NCI-H1105 (cell line): ENCODE measurements at regions not wholly inside any gene's neighbourhood (a gene's known extent, or its start where the extent isn't known, plus 50 kb on each side); places are given as distances from the start of the nearest gene placed in this dataset.

Experiments
- DNase-seq: peaks from one replicate; lab custom pipeline; 2025; lab: John Stamatoyannopoulos, UW

DNA sequence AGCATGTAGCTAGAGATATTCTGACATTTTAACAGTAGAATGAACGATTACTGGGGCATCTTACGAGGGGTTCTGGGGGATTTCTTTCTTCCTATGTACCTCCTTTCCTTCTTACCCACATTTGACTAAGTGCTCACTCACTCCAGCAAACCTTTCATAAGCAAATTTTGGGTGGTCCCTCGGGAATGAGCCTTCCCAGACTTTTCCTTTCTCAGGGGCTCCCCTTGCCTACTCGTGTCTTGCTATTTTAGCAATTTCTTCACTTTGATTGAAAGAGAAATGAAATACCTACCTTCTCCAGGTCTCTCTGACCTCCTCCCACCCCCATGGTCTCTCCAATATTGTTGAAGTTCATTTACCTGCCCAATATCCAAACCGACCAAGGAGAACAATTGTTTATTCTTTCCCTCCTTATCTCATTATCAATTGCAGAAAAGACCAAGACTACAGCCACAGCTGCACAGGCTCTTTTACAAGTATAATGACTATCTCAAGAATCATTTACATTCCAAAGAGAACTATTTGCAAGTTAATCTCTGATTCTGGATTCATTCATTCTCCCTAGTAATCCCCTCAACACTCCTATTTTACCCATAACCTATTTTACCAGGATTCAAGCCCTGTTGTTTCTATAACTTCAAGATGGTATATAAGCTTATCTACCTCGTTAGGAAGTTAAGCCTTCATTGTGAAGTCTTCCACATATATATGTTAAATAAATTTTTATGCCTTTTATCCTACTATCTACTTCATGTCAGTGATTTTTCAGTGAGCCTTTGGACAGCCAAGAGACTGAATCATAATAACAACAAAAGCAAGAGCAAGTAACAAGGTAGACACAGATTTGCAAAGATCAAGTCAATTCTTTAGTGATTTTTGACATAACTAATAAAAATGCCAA, 480.6 kb downstream of the IPMK start:
- no peak for DNase-seq

DNA sequence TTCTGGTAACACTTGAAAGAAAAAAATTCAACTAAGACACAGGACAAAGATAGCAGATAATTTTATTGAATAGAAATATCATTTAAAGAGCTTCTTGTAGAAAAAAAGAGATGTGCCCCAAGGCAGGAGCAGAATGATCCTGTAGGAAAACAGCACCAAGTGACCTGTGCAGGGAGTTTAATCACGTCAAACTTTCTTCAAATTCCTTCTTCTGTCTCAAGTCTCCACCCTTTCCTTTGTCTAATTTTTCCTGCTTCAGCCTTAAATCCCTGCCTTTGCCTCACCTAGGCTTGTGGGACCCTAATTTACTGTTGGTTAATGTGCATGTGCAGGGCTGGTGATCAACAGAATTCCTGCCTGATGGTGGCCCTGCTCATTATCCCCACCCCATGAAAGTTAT, 481.4 kb downstream of the IPMK start:
- no peak for DNase-seq

DNA sequence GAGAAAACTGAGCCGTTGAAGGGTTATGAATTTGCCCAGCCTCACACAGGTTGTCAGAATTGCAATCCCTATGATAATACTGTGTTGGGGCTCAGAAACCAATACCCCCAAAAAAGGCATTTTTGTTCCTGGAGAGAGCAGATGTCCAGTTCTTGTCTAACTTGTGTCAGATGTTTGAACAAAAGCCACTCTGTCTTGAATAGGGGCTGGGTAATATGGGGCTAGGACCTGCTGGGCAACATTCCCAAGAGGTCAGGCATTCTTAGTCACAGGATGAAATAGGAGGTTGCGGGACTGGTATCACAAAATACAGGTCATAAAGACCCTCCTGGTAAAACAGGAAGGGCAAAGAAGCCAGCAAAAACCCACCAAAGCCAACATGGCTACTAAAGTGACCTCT, 482.1 kb downstream of the IPMK start:
- no peak for DNase-seq

DNA sequence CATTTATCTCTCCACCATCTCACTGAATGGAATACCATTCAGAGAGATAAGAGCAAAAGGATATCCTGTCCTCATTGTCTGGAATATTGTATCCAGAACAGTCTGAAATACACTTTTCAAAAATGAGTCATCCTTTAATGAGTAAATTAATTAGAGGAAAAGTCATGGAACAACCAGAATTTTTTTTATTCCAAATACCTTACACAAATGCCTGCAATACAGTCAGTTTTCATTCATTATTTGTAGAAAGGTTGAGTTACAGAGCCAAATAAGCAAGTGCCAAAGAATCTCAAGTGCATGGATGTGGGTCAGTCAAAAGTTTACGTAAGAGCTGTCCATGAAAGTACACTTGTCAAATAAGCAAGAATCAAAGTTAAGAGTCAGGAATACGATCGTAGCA, 482.6 kb downstream of the IPMK start:
- no peak for DNase-seq

DNA sequence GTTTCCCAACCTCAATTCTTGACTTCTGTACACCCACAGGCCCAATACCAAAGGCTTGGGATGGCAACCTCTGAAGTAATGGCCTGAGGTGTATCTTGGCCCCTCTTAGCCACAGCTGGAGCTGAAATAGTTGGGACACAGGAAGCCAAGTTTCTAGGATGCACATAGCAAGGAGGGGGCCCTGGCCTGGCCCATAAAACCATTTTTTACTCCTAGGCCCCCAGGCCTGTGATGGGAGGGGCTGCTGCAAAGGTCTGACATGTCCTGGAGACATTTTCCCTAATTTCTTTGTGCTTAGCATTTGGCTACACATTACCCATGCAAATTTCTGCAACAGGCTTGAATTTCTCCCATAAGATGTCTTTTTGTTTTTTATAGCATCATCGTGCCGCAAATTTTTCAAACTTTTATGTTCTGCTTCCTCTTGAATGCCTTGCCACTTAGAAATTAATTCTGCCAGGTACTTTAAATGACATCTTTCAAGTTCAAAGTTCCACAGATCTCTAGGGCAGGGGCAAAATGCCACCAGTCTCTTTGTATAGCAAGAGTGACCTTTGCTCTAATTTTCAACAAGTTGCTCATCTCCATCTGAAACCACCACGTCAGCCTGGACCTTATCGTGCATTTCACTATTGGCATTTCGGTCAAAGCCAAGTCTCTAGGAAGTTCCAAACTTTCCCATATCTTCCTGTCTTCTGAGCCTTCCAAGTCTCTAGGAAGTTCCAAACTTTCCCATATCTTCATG, 490.8 kb downstream of the IPMK start:
- DNase-seq = no peak

DNA sequence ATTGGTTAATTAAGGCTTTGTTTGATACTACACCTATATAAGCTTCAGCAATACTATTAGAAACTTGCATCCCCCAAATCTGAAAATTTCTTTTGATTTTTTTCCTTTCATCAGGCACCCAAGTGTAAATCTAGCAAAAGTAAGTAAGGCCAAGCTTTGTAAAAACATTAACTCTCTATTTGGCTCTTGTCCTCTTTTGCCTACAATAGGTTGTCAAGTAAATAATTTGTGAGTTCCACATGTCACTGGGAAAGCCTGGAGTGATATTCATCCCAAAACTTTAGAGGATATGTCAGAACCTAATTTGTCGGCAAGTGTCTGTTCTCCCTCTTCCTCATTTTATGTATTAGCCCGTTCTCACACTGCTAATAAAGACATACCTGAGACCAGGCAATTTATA, 492.4 kb downstream of the IPMK start:
- no peak for DNase-seq

DNA sequence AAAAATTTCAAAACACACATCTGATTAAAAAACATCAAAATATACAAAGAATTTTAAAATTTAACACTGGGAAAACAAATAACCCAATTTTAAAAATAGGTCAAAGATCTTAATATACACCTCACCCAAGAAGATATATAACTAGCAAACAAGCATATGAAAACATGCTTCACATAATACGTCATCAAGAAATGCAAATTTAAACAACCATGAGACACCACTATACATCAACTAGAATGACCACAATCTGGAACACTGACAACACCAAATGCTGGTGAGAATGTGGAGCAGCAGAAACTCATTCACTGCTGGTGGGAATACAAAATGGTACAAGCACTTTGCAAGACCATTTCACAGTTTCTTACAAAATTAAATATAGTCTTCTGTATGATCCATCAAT, 498.4 kb downstream of the IPMK start:
- no peak for DNase-seq

DNA sequence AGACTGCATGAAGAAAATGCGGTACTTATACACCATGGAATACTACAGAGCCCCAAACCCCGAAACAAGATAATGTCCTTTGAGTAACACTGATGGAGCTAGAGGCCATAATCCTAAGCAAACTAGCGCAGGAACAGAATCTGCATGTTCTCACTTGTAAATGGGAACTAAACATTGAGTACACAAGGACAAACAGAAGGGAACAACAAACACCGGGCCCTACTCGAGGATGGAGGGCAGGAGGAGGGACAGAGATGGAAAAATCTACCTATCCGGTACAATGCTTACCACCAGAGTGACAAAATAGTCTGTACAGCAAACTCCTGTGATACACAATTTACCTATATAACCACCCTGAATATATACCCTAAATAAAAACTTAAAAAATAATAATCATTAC, 507.9 kb downstream of the IPMK start:
- DNase-seq = no peak

DNA sequence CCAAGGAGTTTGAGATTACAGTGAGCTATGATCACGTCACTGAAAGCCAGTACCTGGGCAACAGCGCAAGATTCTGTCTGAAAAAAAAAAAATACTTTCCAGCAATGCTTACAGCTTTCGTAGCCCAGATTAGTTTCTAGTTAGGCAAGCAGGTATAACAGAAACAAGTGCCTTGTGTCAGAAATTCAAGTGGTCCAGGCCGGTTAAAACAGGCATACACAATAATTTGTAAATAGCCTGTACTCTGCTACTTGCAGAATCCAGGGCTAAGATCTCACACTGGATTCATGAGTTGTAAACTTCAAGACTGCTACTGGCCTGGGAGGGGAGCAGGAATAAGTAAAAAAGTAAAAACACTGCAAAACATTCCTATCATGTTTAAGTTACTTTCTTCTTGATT, 512.9 kb downstream of the IPMK start:
- DNase-seq = no peak

DNA sequence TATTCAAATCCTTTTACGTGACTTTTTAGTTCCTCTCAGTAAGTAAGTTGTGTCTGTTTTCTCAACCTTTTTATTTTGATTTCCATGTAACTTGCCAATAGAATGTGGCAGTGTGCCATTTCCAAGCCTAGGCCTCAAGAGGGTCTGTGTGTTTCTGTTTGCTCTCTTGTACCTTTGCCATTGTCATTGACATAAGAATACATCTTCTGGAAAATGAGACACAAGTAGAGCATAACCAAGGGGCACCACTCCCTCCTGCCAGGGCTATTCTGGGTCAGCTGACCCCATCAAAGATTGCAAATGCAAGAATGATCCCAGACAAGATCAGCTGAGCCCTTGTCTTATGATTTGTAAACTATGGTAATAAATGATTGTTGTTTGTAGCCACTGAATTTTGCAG, 524.0 kb downstream of the IPMK start:
- no peak for DNase-seq

DNA sequence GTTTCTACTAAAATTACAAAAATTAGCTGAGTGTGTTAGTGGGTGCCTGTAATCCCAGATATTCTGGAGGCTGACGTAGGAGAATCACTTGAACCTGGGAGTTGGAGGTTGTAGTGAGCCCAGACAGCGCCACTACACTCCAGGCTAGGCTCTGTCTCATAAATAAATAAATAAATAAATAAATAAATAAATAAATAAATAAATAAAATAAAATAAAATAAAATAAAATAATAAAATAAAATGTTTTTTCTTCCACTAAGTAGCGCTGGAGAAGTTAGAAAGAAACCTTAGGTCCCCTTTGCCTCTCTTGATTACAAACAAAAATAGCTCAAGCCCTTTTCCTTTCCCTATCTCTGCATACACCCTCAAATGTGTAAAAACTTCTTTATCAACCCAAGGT, 525.9 kb downstream of the IPMK start:
- DNase-seq = no peak

DNA sequence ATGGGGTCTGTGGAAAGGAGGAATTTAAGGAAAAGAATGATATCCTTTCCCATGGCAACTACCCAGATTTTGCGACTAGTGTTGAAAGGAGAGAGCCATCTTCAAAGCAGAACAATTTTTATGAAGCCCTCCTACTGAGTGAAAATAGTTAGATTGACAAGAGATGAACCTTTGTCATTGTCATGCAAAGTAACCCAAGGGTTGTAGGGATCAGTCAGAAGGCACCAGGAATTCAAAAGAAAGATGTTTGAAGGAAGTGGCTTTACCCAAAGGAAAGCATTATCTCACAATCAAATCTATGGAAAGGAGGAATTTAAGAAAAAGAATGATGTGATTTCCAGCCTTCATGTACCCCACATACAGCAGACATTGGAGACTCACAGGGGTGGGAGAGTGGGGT, 544.4 kb downstream of the IPMK start:
- DNase-seq = no peak

DNA sequence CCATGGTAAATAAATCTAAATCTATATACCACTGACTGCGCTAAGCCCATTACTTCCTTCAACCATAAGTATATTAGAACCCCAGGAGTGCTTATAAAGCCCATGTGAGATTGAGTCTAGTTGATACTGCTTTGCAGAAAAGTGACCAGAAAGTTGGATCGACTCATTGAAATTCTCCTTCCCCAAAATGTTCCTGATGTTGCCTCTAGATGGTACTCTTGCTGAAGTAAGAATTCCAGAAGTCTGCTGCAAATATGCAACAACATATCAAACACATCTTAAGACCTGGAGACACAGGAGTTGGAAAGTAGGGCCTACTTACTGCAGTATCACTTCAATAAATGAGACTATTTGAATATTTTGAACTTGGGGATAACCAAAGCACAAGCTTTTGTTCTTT, 550.8 kb downstream of the IPMK start:
- DNase-seq = no peak

DNA sequence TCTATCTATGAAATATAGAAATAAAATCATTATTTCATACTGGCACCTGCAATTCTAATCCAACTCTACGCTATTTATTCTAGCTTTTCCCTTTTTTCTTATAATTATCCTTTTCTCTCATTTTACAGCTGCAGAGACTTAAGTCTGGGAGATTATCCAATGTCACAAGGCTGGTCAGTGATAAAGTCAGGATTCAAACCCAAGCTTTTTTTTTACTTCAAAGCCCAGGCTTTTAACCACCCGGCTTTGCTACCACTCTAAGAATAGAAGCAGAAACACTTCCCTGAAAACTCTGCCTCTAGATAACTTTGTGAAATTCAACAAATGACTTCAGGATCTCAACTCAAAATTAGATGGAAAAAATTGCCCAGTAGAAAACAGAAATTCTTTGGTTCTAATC, 552.5 kb downstream of the IPMK start:
- no peak for DNase-seq

DNA sequence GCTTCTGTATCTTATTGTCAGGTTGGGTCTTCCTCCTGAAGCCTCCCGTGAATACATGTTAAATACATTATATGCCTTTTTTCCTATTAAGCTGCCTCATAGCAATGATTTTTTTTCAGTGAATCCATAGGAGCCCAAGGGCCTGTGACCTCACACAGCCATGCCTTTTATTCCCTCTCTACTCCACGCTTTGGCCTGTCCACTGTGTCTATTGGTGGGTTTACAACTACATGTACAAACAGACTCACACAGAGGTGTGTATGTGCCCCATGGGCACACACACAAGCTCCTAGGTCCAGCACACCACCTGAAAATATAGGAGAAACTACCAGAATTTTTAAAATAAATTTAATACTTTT, 560.4 kb downstream of the IPMK start:
- no peak for DNase-seq

DNA sequence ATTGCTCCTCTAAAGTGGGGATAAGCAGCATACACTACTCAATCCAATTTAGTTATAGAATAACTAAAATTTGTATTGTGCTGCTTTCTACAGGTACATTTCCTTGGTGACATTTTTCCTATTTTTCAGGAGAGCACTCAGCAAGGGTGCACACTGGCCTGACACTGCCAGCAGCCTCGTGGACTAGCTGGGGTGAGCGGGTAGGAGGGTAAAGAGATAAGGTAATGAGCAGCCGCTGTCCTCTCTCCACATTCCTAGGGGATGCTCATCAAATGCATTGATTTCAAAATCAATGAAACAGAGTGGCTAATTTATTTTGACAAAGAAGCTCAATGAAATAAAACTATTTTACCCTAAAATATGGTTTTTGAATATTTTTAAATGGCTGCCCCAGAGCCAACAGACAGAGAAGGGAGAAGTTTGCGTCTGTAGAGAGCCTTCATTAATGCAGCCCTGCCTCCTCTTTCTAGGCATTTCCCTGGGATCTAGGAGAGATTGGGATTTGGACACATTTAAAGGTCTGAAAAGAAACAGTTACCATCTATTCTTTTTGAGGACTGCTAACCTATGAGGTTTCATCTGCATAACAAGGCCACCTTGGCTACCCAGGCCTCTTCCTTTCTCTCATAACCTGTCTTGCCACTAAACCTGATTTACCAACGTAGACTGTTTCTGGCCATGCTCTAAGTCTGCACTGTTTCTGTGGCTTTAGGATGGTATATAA, 561.0 kb downstream of the IPMK start:
- no peak for DNase-seq

DNA sequence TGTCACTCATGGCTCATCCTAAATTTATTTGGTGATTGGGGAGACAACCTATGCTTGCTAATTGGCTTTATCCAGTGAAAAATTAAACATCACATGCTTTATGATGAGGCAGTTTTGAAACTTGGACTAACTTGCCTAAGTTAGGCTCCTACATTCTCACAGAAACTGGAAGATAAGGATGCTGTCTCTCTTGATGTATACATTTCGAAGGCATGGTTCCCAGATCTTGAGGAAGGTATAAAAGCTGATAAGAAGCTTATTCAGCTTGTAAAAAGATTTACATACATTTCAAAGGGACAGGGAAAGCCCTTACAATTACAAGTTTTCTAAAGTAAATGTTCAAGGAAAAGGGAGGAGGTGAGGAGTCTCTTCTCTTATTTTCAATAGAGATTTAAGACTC, 561.7 kb downstream of the IPMK start:
- DNase-seq = no peak

DNA sequence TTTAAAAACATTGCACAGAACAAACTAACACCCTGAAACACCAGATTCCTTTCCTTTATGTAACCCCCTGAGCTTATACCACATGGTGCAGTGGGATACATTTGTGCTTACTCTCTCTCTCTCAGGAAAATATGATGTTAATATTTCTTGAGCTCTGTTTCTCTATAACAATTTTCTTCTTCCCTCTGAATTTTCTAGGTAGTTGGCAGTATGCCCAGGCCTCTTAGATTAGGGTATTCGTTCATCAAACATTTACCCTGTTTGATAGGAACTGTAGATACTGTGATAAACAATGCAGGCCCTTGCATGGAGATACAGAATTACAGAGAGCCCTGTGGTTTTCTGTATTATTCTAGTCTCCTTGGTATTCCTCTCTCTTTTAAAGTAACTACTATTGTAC, 567.8 kb downstream of the IPMK start:
- peak; percentile 35 for DNase-seq

DNA sequence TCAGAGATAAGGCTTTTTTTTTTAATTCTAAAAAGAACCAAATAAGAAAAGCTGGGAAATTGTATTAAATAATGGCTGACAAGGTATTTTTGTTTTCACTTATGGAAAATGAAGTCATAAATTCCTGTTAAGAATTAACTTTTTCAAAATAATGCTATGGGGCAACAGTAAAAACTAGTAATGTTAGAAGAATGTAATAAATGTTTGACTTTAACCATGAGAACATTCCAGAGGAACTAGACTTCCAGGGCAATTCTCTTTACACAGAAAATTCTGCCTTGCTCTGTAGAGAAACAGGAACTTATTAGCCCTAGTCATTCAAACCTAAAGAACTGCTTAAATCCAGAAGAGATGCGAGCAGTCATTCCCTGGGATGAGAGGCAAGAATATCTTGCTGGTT, 571.1 kb downstream of the IPMK start:
- DNase-seq = no peak

DNA sequence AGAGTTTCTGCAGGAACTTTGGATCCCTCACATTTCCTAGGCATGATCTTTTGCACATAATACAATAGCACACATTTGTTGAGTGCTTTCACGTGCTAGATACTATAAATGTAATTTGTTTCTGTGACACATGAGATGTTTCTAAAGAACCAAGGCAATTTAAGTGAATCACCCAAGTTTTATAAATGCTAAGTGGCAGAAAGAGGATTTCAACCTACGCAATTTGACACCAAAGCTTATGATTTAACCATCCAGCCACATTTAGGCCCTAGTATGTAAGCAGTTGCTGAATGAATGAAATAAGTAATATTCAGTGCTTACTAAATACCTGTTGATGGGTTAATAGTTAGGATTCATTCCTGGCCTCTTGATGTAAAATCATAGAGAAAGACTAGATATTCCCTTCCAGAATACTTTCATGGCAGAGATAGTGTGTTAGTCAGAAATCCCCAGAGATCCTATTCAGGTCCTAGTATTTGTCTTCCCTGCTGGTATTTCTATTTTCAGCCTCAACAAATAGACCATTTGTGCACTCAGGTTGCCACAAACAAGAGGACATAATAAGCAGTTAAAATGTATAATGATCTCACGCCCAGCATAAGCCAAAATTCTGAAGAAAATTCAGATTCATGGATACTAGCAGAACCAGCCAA, 572.6 kb downstream of the IPMK start:
- no peak for DNase-seq

DNA sequence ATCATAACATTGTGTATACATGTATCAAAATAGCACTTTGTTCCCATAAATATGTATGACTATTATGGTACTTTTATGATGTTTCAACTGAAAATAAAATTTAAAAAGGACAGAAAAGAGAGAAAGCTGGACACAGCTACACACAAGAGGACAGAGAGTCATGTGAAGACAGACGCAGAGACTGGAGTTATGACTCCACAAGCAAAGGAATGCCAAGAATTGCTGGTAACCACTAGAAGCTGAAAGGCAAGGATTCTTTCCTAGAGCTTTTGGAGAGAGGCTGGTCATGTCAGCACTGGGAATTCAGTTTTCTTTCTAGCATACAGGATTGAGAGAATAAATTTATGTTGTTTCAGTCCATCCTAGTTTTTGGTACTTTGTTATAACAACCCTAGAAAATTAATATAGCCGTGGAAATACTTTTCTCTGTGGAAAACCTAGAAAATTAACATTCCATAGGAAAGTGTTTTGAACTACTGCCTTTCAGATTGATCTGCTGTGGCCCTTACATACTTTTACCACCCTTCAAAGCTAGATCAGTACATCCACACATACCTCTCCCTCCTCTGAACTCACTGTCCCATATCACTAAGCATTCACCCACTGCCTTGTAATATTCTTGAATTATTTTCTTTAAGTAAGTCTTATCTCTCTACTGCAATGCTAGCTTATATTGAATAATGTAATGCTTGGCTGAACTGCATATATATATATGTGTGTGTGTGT, 575.3 kb downstream of the IPMK start:
- DNase-seq = no peak
